ENCODE measurements at regions not wholly inside any gene's neighbourhood (a gene's known extent, or its start where the extent isn't known, plus 50 kb on each side); places are given as distances from the start of the nearest gene placed in this dataset.
A peak's percentile ranks its signal among the peaks of the same experiment; 100 is the strongest.

- H3K27me3 ChIP-seq (replicated peaks in 1 of 4; ENCODE audit: control insufficient read depth in 3 of 4, extremely low read depth in 1 of 4, insufficient read depth in 3 of 4, low read length in 3 of 4) = no peaks in the 10 kb centered on the region
- no peak overlapping the region; the same call in 1 of the 2 replicates for H2BK12ac ChIP-seq (ENCODE audit: low read depth, low read length)
- H2BK5ac ChIP-seq (ENCODE audit: low read depth, low read length) = peak overlapping the region; percentile 82; the same call in 1 of the 2 replicates
- DNase-seq (ENCODE audit: low read depth in 1 of 2, low spot score in 2 of 2) (no peak), FAIRE-seq (no peak)
- H3K4ac ChIP-seq (replicated peaks; ENCODE audit: insufficient read length, low read depth, low read length) = no peak overlapping the region
- H3K56ac ChIP-seq (replicated peaks; ENCODE audit: insufficient read length, low read depth, low read length) = no peak overlapping the region
- H4K20me1 ChIP-seq (replicated peaks in 1 of 2; ENCODE audit: control insufficient read depth in 1 of 2, insufficient read depth in 2 of 2, low read length in 2 of 2) = no peaks in the 10 kb centered on the region
- H2BK20ac ChIP-seq (ENCODE audit: low read length) = no peak overlapping the region
- H3K27ac ChIP-seq (ENCODE audit: low read depth, low read length) = 0 out of 2 replicates have a peak overlapping the region, but pooled peaks have one; percentile 19
- no peaks in the 10 kb centered on the region for H3K79me1 ChIP-seq (ENCODE audit: low read depth, low read length)
- no peak overlapping the region for H2BK15ac ChIP-seq (ENCODE audit: low read length)
- peak overlapping the region; percentile 79 for H2BK120ac ChIP-seq (replicated peaks; ENCODE audit: low read depth, low read length)
- H3K23me2 ChIP-seq (ENCODE audit: low read depth, low read length) = no peaks in the 10 kb centered on the region
- POLR2A ChIA-PET (ENCODE audit: partially characterized antibody) = interaction anchor here (0.9 kb wide), 1 partner anchor 46 kb away, joined by 3 read pairs; no protein-coding TSS in a partner anchor
- peak overlapping the region in 1 of 2 experiments; percentile 25; a peak in 2 of 4 replicates for H3K4me2 ChIP-seq (ENCODE audit: insufficient read depth in 1 of 2, low read depth in 2 of 2, low read length in 2 of 2)
- peak overlapping the region; percentile 64 for H4K5ac ChIP-seq (ENCODE audit: insufficient read length, low read depth, low read length)
- H3K79me2 ChIP-seq (ENCODE audit: control insufficient read depth in 1 of 2, insufficient read depth in 2 of 2, low read length in 2 of 2) = no peaks in the 10 kb centered on the region
- H3K9ac ChIP-seq (replicated peaks in 1 of 4; ENCODE audit: extremely low read depth in 1 of 4, low read depth in 3 of 4, low read length in 3 of 4) = no peak overlapping the region
- H2AFZ ChIP-seq (ENCODE audit: low read length) = 0 out of 2 replicates have a peak overlapping the region, but pooled peaks have one; percentile 4
- H3K36me3 ChIP-seq (ENCODE audit: control insufficient read depth in 2 of 4, insufficient read depth in 4 of 4, low read length in 3 of 4) = no peaks in the 10 kb centered on the region
- H4K91ac ChIP-seq (replicated peaks; ENCODE audit: insufficient read length, low read length) = peak overlapping the region; percentile 11
- no peak overlapping the region for H2AK5ac ChIP-seq (ENCODE audit: low read depth, low read length)
- H3K18ac ChIP-seq (ENCODE audit: extremely low read depth, low read length) = 0 out of 2 replicates have a peak overlapping the region, but pooled peaks have one; percentile 33
- CTCF ChIA-PET (ENCODE audit: partially characterized antibody) = no interaction called here
- no peak overlapping the region for H4K8ac ChIP-seq (ENCODE audit: extremely low read depth, insufficient read depth, low read length)
- WGBS, 2 experiments (ENCODE audit: extremely low coverage in 1 of 2, insufficient coverage in 1 of 2, insufficient read length in 1 of 2, insufficient replicate concordance in 2 of 2, low coverage in 1 of 2, low lambda C conversion rate in 2 of 2, missing lambda C conversion rate in 1 of 2) = 70% methylated on average over 1 of the region's 1 CpG; no CpG with 5 or more reads in 1 of the 2 experiments
- peaks cover 0 to 9% (median 5%) of the 10 kb centered on the region in 4 experiments; a peak in 4 of 7 replicates for H3K4me1 ChIP-seq (replicated peaks in 1 of 4; ENCODE audit: control insufficient read depth in 3 of 4, insufficient read depth in 4 of 4, low read length in 3 of 4)
- H3K9me3 ChIP-seq (ENCODE audit: insufficient read depth in 2 of 2, low read depth in 1 of 2, low read length in 1 of 2) = peaks cover 0 to 1% of the 10 kb centered on the region in 2 experiments; a peak in 1 of 4 replicates
- H3K23ac ChIP-seq (ENCODE audit: insufficient read length) = no peak overlapping the region
- H3K14ac ChIP-seq (ENCODE audit: insufficient read length) = no peak overlapping the region
- H3K4me3 ChIP-seq (ENCODE audit: extremely low read depth in 1 of 4, insufficient read depth in 2 of 4, low read depth in 3 of 4, low read length in 4 of 4) = peak overlapping the region in 1 of 4 experiments; percentile 19; a peak in 1 of 8 replicates
- TF ChIP-seq POLR2A (IDR thresholded peaks at IDR 0.05; ENCODE audit: control extremely low read depth in 1 of 2, low read depth in 2 of 2, low read length in 2 of 2) (no peak), SP4 (IDR thresholded peaks at IDR 0.05; ENCODE audit: low read length) (no peak), SRF (IDR thresholded peaks at IDR 0.05; ENCODE audit: low read depth, low read length) (no peak), MAFK (IDR thresholded peaks at IDR 0.05; ENCODE audit: low read depth, low read length) (no peak), BCL11A (IDR thresholded peaks at IDR 0.05; ENCODE audit: low read depth in 2 of 2, low read length in 2 of 2) (no peak), JUN (IDR thresholded peaks at IDR 0.05; ENCODE audit: low read depth, low read length) (no peak), RXRA (IDR thresholded peaks at IDR 0.05; ENCODE audit: insufficient read depth, low read depth, low read length) (no peak), ATF3 (IDR thresholded peaks at IDR 0.05; ENCODE audit: insufficient read depth, low read depth, low read length) (no peak), HDAC6 (IDR thresholded peaks at IDR 0.05; ENCODE audit: low read depth, low read length) (no peak), BRCA1 (IDR thresholded peaks at IDR 0.05; ENCODE audit: low read depth, low read length) (no peak), SIN3A (conservative IDR thresholded peaks at IDR 0.05 in 1 of 2, IDR thresholded peaks at IDR 0.05 in 1 of 2; ENCODE audit: low read depth in 1 of 2, low read length in 2 of 2) (no peak), SIRT6 (IDR thresholded peaks at IDR 0.05; ENCODE audit: low read length) (no peak), CHD2 (IDR thresholded peaks at IDR 0.05; ENCODE audit: low read length) (no peak)
Observed at GRCh38 chr3:104438706-104439105, 928.0 kb upstream of the ALCAM start.
